NCI-H2196 (cell line): ENCODE measurements at regions not wholly inside any gene's neighbourhood (a gene's known extent, or its start where the extent isn't known, plus 50 kb on each side); places are given as distances from the start of the nearest gene placed in this dataset.
A peak's percentile ranks its signal among the peaks of the same experiment; 100 is the strongest.

Experiments used
- DNase-seq: peaks from one replicate; lab custom pipeline; 2025; ENCODE audit not compliant: unreplicated experiment; lab: John Stamatoyannopoulos, UW

DNA sequence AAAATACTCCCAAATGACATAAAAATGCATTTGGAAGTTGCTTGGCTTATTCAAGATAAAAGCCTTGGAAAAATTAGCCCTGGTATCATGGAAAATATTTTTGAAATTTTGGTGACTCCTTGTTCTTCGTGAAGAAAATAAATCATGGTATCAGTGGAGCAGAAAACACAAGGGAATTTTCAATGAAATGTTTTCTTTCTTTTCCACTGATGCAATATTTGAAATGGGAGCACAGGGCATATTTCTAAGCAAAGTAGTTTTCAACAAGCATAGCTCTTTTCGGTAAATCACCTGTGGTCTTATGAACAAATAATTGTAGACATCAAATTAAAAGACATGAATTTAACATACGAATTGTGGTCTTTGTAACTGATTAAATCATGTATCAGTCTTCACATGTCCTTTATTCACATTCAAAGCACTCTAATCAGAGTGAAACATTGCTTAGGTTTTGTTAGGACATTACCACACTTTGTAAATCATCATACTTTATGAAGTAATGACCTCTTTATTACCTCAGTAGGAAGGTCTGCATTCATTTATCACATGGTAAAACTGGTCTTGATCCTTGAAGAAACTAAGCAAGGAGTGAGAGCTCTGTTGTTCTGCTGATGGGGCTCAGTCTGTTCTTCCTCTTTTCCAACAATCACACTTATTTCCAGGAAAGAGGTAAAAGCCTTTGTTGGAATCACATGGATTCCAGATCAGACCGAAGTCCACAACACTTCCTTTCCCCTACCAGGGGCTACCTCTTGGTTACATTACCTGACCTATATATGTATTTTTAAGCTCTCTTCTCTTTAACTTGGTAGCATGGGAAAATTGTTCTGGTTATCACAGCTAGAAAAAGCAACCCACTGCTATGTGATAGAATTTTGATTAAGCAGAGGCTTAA, 413.5 kb upstream of the THBS1 start:
- no peak for DNase-seq

DNA sequence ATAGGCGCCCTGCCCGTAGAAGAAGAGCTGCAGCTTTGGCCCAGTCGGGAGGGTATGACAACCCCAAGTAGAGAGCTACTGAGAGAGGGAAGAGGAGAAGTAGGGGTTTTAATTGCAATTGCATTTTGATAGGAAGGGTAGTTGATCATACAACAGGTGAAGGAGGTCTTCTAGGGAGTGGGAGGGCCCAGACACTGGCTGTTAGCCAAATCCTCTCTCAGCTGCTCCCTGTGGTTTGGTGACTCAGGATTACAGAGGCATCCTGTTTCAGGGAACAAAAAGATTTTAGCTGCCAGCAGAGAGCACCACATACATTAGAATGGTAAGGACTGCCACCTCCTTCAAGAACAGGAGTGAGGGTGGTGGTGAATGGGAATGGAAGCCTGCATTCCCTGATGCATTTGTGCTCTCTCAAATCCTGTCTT, 408.9 kb upstream of the THBS1 start:
- DNase-seq: peak; percentile 71

DNA sequence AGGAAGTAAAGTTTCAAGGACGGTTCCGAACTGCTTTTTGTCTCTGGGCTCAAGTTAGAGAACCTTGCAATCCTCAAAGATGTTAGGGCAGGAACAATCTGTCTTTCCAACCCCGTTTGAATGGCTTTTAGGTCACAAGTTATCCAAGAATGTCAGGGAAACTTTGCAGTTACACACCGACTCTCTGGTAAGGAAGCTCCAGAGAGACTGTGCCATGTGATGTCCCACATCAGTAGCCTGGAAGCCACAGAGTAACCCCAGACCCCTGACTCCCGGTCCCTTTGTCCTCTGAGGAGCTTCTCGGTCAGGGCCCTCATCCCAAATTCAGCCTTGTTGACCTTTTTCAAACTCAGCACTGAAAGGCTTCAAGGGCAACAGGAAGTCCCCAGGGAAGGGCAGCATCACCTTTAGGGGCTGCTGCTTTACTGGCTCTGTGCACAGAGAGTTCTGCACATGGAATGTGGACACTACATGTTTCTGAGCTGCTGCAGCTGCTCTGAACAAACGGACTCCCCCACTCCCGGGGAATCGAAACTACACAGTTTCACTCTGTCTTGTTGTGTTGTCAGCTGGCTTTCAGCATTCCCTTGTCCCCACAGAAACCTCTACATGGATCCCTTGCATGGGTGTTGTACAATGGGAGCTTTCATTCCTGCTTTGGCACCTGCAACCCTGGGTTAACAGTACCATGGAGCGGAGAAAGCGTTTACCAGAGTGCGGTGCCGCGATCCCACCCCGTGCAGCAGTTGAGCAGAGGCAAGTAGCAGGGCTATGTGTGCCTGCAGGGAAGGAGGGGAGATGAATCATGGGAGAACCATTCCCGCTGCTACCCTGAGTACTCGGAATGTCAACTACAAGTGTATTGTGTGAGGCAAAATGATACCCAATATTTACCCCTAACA, 408.2 kb upstream of the THBS1 start:
- DNase-seq: no peak

- DNase-seq: no peak
Observed at GRCh38 chr15:39173426-39173825, 407.5 kb upstream of the THBS1 start.

DNA sequence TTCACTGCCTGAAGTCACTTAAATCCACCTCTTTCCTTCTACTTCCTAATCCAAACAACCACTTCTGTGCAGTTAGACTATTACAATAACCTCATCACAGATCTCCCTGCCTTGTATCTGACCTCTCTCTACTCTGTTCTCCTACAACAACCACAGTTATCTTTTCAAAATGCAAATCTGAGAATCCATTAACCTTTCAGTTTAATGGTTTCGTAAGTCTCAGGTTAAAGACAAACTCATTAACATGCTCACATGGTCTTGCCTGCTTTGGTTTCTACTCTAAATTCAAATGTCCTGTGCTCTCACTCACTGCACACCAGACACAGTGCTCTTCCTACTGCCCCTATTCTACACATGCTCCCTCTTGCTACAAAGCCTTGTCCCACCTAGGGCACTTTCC, 406.5 kb upstream of the THBS1 start:
- no peak for DNase-seq

- DNase-seq: no peak
Observed at GRCh38 chr15:39176030-39176429, 404.8 kb upstream of the THBS1 start.

- DNase-seq: no peak
Observed at GRCh38 chr15:39177561-39177960, 403.3 kb upstream of the THBS1 start.

DNA sequence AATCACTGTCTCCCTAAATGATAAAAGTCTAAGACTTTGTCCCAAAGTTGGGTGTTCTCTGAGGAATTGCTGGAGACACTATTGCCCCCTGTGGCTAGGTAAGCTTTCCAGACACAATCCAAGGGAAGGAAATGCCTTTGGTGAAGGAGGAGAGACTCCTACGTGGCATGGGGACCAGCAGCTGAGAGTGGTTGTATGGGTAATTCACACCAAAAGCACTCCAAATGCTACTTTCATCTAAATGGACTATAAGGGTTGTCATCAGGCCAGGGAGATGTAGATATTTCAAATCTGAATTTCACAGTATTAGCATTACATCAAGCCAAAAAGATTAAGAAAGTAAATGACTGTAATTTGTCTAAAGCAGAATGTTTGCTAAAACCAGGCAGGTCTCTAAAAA, 400.8 kb upstream of the THBS1 start:
- DNase-seq: no peak

- DNase-seq: no peak
Observed at GRCh38 chr15:39180483-39180933, 400.4 kb upstream of the THBS1 start.

- no peak for DNase-seq
Observed at GRCh38 chr15:39181056-39181747, 399.7 kb upstream of the THBS1 start.

DNA sequence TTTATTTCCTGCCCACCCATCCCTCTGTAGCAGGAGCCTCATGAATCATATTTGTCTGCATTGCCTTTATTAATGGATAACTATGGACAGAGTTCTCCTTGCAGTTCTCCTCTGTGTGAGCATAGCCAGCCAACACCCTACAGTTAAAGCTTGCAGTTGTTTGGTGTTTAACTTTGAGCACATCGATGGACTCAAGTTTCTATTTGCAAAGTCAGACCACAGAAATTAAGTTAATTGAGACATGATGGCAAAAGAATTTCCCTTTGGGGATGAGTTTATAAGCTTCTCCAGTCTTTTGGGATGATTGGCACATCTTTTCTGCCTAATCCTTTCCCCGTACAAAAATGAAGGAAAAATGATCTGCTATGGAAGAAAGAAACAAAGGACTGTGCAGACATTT, 398.9 kb upstream of the THBS1 start:
- no peak for DNase-seq

- no peak for DNase-seq
Observed at GRCh38 chr15:39183164-39183881, 397.6 kb upstream of the THBS1 start.

- no peak for DNase-seq
Observed at GRCh38 chr15:39184701-39185390, 396.0 kb upstream of the THBS1 start.

- no peak for DNase-seq
Observed at GRCh38 chr15:39188314-39188713, 392.6 kb upstream of the THBS1 start.

- no peak for DNase-seq
Observed at GRCh38 chr15:39188930-39189329, 391.9 kb upstream of the THBS1 start.

DNA sequence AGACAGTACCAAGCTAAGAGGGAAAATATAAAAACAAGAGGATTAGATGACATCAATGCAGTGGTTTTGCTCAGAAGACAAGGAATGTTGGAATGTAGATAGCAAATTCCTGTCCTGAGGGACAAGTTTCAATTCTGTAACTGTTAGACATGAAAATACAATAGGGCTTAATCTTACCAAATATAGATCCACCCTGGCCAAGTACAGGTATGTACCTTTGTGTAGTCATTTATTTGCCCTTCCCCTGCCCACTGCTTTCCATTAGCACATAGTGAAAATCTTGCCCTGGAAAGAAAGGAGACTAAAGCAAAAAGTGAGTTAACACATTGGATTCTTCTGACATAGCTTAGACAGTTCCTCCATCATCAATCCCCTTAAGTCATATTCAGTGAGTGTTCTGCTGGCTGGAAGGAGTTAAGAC, 389.0 kb upstream of the THBS1 start:
- no peak for DNase-seq

- no peak for DNase-seq
Observed at GRCh38 chr15:39192351-39192750, 388.5 kb upstream of the THBS1 start.

DNA sequence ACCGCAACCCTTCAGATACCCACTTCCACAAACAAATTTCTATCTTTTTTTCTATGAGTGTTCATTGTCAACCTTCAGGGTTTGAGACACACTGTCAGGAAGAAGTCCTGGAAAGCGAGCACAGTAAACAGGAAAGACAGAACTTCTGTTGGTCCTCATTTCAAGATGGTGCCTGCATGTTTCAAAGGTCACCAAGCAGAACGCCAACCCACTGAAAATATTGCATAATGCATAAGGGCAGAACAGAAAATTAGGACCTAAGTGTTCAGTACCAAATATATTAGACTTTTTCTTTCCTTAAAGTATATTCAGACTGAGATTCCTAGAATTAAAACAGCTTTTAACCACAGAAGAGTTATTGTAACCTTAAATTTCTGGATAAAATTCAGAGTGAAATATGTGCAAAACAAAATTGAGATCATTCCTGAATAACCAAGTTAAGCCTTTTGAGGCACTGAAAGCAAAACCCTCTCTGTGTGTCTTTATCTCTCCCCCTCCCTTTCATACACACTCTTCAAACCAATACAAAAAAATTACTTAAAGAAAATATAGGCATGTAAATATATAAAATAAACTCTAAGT, 387.8 kb upstream of the THBS1 start:
- no peak for DNase-seq

DNA sequence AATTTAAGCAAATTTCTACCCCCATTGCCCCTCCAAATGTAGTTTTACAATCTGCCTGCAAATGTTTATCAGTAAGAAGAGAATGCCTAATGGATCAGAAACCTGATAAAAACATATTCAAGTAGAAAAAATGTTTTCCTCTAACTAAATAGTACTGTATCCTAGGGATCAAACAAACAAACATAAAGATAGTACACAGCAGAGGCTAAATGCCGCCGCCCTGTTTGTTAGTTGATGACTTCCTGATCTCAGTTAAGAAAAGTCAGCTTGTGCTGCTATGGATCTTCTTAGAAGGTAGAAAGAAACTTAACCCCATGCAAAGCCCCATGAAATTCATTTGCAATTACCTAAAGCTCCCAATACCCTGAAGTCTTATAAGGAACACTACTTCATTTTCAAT, 387.3 kb upstream of the THBS1 start:
- no peak for DNase-seq
